ENCODE measurements at regions not wholly inside any gene's neighbourhood (a gene's known extent, or its start where the extent isn't known, plus 50 kb on each side); places are given as distances from the start of the nearest gene placed in this dataset.

DNA sequence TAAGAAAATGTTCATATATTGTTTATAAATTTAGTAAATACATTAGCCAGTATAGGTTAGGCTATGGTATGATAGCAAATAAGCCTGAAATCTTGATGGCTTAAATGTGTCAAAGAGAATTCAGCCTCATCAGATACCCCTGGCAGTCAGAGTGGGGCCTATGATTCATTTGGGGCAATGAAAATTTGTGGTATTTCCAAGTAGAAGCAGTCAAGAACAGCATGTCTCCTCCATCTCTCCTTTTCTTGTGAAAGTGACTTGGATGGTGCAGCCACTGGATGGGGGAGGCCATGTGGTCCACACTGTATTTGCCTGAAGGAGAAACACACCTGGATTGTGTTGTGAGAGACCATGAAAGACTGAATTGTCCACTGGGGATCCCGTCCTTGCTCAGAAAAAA is 82.7 kb downstream of the DLEU7 start:
- no peak for TF ChIP-seq EP300 (IDR thresholded peaks at IDR 0.05)
- TF ChIP-seq, protein P1, sequence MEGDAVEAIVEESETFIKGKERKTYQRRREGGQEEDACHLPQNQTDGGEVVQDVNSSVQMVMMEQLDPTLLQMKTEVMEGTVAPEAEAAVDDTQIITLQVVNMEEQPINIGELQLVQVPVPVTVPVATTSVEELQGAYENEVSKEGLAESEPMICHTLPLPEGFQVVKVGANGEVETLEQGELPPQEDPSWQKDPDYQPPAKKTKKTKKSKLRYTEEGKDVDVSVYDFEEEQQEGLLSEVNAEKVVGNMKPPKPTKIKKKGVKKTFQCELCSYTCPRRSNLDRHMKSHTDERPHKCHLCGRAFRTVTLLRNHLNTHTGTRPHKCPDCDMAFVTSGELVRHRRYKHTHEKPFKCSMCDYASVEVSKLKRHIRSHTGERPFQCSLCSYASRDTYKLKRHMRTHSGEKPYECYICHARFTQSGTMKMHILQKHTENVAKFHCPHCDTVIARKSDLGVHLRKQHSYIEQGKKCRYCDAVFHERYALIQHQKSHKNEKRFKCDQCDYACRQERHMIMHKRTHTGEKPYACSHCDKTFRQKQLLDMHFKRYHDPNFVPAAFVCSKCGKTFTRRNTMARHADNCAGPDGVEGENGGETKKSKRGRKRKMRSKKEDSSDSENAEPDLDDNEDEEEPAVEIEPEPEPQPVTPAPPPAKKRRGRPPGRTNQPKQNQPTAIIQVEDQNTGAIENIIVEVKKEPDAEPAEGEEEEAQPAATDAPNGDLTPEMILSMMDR (IDR thresholded peaks at IDR 0.05) = no peak
